VCaP (cell line): ENCODE measurements at regions not wholly inside any gene's neighbourhood (a gene's known extent, or its start where the extent isn't known, plus 50 kb on each side); places are given as distances from the start of the nearest gene placed in this dataset.

ENCODE experiments used
- H3K27ac ChIP-seq: fragments of 450-650 bp; 2 replicates; pipeline ENCODE4 v1.5.1; 2017
- CTCF ChIP-seq: fragments of 450-650 bp; conservative IDR thresholded peaks from 2 replicates; pipeline ENCODE4 v1.5.1; 2017; ENCODE audit warnings: mild to moderate bottlenecking, moderate library complexity

GRCh38 chr11:38582756-38583155 is 1984.7 kb upstream of the RAG2 start:
- no peak overlapping the region for H3K27ac ChIP-seq
- no peak for TF ChIP-seq CTCF

- no peak overlapping the region for H3K27ac ChIP-seq
- TF ChIP-seq CTCF: no peak
Observed at GRCh38 chr11:38582151-38582550, 1984.1 kb upstream of the RAG2 start.

- no peak for TF ChIP-seq CTCF
- no peak overlapping the region for H3K27ac ChIP-seq
Observed at GRCh38 chr11:38577769-38578168, 1979.7 kb upstream of the RAG2 start.

- TF ChIP-seq CTCF: no peak
- no peak overlapping the region for H3K27ac ChIP-seq
Observed at GRCh38 chr11:38562562-38562961, 1964.5 kb upstream of the RAG2 start.

- H3K27ac ChIP-seq: no peak overlapping the region
- TF ChIP-seq CTCF: no peak
Observed at GRCh38 chr11:38553148-38553547, 1955.1 kb upstream of the RAG2 start.

GRCh38 chr11:38547462-38547861 is 1949.4 kb upstream of the RAG2 start:
- no peak for TF ChIP-seq CTCF
- H3K27ac ChIP-seq: no peak overlapping the region

GRCh38 chr11:38543986-38544385 is 1946.0 kb upstream of the RAG2 start:
- no peak overlapping the region for H3K27ac ChIP-seq
- TF ChIP-seq CTCF: no peak

- no peak for TF ChIP-seq CTCF
- no peak overlapping the region for H3K27ac ChIP-seq
Observed at GRCh38 chr11:38543311-38543710, 1945.3 kb upstream of the RAG2 start.
